Loucy (cell line): ENCODE measurements at regions not wholly inside any gene's neighbourhood (a gene's known extent, or its start where the extent isn't known, plus 50 kb on each side); places are given as distances from the start of the nearest gene placed in this dataset.

Experiments
- H2AFZ ChIP-seq: fragments of 200-600 bp; sonication (generic); 2 replicates; pipeline ENCODE4 v1.6.0; 2016; ENCODE audit warnings: antibody characterized with exemption, mild to moderate bottlenecking, low read length, moderate library complexity
- H3F3A ChIP-seq: fragments of 200-600 bp; 2 replicates; pipeline ENCODE4 v1.6.0; 2016; ENCODE audit warnings: antibody characterized with exemption, low read depth, mild to moderate bottlenecking
- H3K27me3 ChIP-seq: fragments of 200-600 bp; sonication (generic); 2 replicates; pipeline ENCODE4 v1.6.1; 2014; ENCODE audit warnings: low read length, mild to moderate bottlenecking; ENCODE audit not compliant: insufficient read depth, poor library complexity, severe bottlenecking
- H3K36me3 ChIP-seq: fragments of 200-600 bp; sonication (generic); 2 replicates; pipeline ENCODE4 v1.6.1; 2016; ENCODE audit warnings: low read length; ENCODE audit not compliant: insufficient read depth
- H3K4me1 ChIP-seq: fragments of 200-600 bp; sonication (generic); 2 replicates; pipeline ENCODE4 v1.5.1; 2014; ENCODE audit warnings: low read length, mild to moderate bottlenecking; ENCODE audit not compliant: insufficient read depth, poor library complexity, severe bottlenecking
- H3K4me2 ChIP-seq: fragments of 200-600 bp; sonication (generic); 2 replicates; pipeline ENCODE4 v1.6.0; 2014; ENCODE audit warnings: antibody characterized with exemption, low read length, low read depth, mild to moderate bottlenecking; ENCODE audit not compliant: poor library complexity, severe bottlenecking
- H3K4me3 ChIP-seq: fragments of 200-600 bp; sonication (generic); 2 replicates; pipeline ENCODE4 v1.5.1; 2014; ENCODE audit warnings: low read length, mild to moderate bottlenecking, mixed read lengths; ENCODE audit not compliant: poor library complexity, severe bottlenecking
- H3K79me2 ChIP-seq: fragments of 200-600 bp; sonication (generic); 2 replicates; pipeline ENCODE4 v1.6.1; 2014; ENCODE audit warnings: low read length; ENCODE audit not compliant: insufficient read depth
- H3K9ac ChIP-seq: fragments of 200-600 bp; sonication (generic); 2 replicates; pipeline ENCODE4 v1.6.0; 2014; ENCODE audit warnings: mild to moderate bottlenecking, low read depth, low read length, moderate library complexity; ENCODE audit not compliant: poor library complexity, severe bottlenecking
- H3K9me2 ChIP-seq: fragments of 200-600 bp; sonication (generic); replicated peaks from 2 replicates; pipeline ENCODE4 v1.6.1; 2016; ENCODE audit warnings: low read depth, low read length, mixed read lengths
- H3K9me3 ChIP-seq: fragments of 200-600 bp; sonication (generic); 2 replicates; pipeline ENCODE4 v1.6.1; 2014; ENCODE audit warnings: mild to moderate bottlenecking, antibody characterized with exemption, low read length, low read depth; ENCODE audit not compliant: insufficient read depth
- H4K20me1 ChIP-seq: fragments of 200-600 bp; sonication (generic); 2 replicates; pipeline ENCODE4 v1.6.0; 2014; ENCODE audit warnings: antibody characterized with exemption, low read length, mild to moderate bottlenecking; ENCODE audit not compliant: insufficient read depth, poor library complexity, severe bottlenecking
- EZH2phosphoT487 ChIP-seq: fragments of 200-600 bp; IDR thresholded peaks from 2 replicates; pipeline ENCODE4 v1.6.1; 2018; ENCODE audit warnings: antibody characterized with exemption, mild to moderate bottlenecking, moderate library complexity, borderline replicate concordance
- TF ChIP-seq, protein P1 (sequence below): fragments of 200-600 bp; sonication (generic); conservative IDR thresholded peaks from 2 replicates; pipeline ENCODE4 v1.5.1; 2014; ENCODE audit warnings: mild to moderate bottlenecking, antibody characterized with exemption, low read length

DNA sequence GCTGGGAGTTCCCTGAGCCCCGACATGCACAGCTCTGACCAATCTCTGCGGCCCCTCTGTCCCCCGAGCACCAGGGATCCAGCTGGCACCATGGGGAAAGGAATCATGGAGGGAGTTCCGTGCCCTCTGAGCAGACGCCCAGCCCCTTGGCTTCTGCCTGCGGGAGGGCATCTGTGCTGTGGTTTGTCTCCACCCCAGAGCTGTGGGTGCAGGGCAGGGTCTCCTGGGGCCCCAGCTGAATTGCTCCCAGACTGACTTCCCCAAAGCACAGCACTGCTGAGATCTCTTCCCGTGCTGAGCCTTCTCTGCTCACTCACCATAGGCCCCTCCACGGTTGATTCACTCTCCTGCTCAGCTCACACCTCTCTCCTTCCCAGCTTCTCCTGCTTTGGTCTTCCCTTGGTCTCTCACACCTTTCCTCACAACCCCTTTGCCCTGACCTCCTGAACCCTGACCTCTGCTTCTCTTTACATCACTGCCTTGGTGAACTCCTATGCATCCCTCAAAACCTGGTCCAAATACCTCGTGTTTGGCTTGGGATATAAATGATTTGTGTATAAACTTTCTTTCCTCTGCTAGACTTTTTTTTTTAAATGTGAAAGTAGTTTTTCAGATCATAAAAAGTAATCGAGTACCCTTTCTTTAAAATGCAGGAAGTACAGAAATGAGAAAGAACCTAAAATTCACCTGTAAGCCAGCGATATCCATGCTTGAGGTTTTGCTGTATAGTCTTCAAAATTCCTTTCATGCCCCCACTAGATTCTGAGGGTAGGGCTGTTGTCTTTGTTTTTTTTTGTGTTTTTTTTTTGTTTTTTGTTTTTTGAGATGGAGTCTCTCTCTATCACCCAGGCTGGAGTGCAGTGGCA is 265.3 kb downstream of the SEC14L1 start:
- H3K27me3 ChIP-seq: no peaks in the 10 kb centered on the region
- H3K9ac ChIP-seq: peak overlapping the region; percentile 79
- TF ChIP-seq, protein P1, sequence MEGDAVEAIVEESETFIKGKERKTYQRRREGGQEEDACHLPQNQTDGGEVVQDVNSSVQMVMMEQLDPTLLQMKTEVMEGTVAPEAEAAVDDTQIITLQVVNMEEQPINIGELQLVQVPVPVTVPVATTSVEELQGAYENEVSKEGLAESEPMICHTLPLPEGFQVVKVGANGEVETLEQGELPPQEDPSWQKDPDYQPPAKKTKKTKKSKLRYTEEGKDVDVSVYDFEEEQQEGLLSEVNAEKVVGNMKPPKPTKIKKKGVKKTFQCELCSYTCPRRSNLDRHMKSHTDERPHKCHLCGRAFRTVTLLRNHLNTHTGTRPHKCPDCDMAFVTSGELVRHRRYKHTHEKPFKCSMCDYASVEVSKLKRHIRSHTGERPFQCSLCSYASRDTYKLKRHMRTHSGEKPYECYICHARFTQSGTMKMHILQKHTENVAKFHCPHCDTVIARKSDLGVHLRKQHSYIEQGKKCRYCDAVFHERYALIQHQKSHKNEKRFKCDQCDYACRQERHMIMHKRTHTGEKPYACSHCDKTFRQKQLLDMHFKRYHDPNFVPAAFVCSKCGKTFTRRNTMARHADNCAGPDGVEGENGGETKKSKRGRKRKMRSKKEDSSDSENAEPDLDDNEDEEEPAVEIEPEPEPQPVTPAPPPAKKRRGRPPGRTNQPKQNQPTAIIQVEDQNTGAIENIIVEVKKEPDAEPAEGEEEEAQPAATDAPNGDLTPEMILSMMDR: no peak
- TF ChIP-seq EZH2phosphoT487: no peak
- peaks cover 11% of the 10 kb centered on the region for H4K20me1 ChIP-seq
- peaks cover 88% of the 10 kb centered on the region for H3K4me1 ChIP-seq
- peaks cover 99% of the 10 kb centered on the region for H3K79me2 ChIP-seq
- no peaks in the 10 kb centered on the region for H3K9me3 ChIP-seq
- H3K9me2 ChIP-seq: no peaks in the 10 kb centered on the region
- peak overlapping the region; percentile 72 for H3K4me3 ChIP-seq
- no peak overlapping the region for H2AFZ ChIP-seq
- peak overlapping the region; percentile 95 for H3K4me2 ChIP-seq
- H3K36me3 ChIP-seq: peaks cover 41% of the 10 kb centered on the region
- H3F3A ChIP-seq: no peaks in the 10 kb centered on the region

DNA sequence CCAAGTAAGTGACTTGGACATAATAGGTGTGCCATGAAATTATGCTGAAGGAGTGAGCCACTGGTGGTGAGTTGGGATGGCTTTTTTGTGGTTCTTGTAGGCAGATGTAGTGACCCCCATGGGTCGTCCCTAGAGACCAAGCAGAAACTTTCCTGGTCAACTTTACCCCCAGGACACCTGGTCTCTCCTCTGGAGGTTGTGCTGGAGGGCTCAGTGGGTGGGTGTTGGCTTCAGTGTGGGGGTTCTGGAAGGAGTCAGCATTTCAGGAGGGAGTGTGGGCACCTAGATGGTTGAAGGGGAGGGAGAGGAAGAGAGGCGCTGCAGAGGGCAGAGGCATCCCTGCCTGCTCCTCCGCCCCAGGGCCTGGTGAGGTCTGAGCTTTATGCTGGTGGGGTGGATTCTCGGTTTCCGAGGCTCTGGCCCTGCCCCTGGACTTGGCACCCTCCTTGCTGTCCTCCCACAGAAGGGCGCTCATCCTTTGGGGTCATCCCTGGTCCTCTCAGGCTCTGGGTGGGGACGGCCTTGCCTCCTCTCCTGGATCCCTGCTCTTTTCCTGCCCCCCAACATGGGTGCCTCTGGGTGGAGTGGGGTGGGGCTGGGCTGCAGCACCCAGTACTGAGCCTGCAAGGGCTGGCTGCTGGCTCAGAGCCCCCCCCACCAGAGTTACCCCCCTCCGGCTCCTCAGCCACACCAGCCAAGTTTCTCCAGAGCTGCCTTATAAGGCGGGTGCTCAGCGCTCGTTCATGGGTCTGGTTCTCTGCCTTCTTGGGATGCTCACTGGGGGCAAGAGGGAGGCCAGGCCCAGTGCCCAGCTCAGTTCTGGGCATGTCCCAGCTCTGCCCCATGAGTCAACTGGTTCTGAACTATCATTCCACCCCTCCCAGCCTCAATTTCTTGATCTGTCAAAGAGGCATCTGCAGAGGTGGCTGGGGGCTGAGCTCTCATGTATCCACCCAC is 266.8 kb downstream of the SEC14L1 start:
- Histone ChIP-seq H3K36me3 (peaks cover 39% of the 10 kb centered on the region), H3K4me2 (peak overlapping the region; percentile 18), H3K9ac (peak overlapping the region; percentile 79), H3K27me3 (no peaks in the 10 kb centered on the region), H3K79me2 (peaks cover 99% of the 10 kb centered on the region), H2AFZ (no peak overlapping the region), H3K9me3 (no peaks in the 10 kb centered on the region), H3K4me1 (peaks cover 81% of the 10 kb centered on the region), H4K20me1 (peaks cover 11% of the 10 kb centered on the region), H3F3A (no peaks in the 10 kb centered on the region), H3K4me3 (peak overlapping the region; percentile 2), H3K9me2 (no peaks in the 10 kb centered on the region)
- TF ChIP-seq EZH2phosphoT487: no peak
- TF ChIP-seq, protein P1: no peak

DNA sequence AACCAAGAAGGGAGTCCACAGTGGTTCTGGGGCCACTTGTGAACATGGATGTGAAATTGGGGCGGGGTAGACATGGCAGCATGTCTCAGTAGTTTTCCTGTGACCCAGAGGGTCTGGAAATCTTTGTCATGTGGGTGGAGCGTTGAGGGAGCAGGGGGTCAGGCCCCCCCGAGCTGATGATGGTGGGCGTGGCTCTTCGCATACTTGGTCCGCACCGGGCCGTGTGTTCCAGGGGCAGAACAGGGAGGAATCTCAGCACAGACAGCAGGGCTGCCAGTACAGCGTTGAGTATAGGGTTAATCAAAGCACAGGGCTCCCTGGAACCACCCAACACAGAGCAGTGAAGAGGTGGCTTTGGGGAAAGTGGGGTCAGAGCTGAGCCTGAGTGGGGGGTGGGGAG is 267.5 kb downstream of the SEC14L1 start:
- H3K9me3 ChIP-seq: no peaks in the 10 kb centered on the region
- peaks cover 17% of the 10 kb centered on the region for H4K20me1 ChIP-seq
- H3F3A ChIP-seq: no peaks in the 10 kb centered on the region
- TF ChIP-seq, protein P1: no peak
- TF ChIP-seq EZH2phosphoT487: no peak
- no peaks in the 10 kb centered on the region for H3K27me3 ChIP-seq
- H3K9ac ChIP-seq: peak overlapping the region; percentile 79
- peaks cover 78% of the 10 kb centered on the region for H3K4me1 ChIP-seq
- peak overlapping the region; percentile 18 for H3K4me2 ChIP-seq
- H3K79me2 ChIP-seq: peaks cover 99% of the 10 kb centered on the region
- no peak overlapping the region for H3K4me3 ChIP-seq
- H3K36me3 ChIP-seq: peaks cover 36% of the 10 kb centered on the region
- H3K9me2 ChIP-seq: no peaks in the 10 kb centered on the region
- no peak overlapping the region for H2AFZ ChIP-seq
